HG03439 (cell line): ENCODE measurements at regions not wholly inside any gene's neighbourhood (a gene's known extent, or its start where the extent isn't known, plus 50 kb on each side); places are given as distances from the start of the nearest gene placed in this dataset.

Experiments used
- ATAC-seq: cut with Tn5 transposase; IDR thresholded peaks from one replicate; pipeline ENCODE4 v1.9.1; 2021; ENCODE audit warnings: mild to moderate bottlenecking, moderate library complexity; ENCODE audit not compliant: unreplicated experiment

DNA sequence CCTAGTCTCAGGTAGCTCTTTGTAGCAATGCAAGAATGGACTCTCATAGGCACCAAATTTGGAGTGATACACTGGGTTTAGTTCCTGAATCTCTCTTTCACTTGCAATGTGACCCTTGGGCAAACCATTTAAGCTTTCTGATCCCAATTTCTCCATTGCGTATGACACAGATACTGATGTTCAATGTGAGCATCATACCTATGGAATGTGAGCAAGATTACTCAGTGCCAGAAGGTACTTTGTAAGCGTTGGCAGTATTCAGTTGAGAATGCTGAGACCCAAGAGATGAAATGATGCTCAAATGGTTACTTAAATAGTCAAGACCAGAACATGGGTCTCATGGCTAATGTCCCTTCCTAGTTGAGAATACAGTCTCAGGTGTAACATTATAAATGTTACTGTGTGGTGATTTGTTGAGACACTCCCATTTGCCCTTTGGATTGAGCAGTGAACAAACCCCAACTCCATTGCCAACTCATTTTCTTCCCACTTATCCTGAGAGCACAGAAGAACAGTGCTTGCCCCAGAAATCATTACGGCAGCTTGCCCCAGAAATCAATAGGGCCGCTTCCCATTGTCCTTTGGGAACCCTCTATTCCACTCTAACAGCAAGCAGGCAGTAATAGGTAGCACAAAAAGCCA lies 134.1 kb downstream of the SOX9 start:
- no peak for ATAC-seq

DNA sequence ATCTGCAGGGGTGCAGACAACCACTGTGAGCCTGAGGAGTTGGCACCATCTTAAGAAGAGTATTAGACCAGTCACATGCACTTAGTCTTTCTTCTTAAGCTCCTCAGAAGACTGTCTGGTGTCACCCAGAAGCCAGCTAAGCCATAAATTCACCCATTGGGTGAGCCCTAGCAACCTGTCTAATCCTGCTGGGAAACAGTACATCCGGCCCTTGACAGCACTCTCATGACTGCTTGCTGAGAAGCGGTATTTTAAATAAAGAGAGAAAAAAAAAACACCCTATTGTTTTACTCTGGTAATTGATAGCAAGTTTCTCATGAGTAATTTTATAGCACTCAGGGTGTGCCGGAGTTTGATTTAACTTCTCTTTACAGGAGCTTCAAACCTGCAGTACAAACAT lies 134.7 kb downstream of the SOX9 start:
- no peak for ATAC-seq

DNA sequence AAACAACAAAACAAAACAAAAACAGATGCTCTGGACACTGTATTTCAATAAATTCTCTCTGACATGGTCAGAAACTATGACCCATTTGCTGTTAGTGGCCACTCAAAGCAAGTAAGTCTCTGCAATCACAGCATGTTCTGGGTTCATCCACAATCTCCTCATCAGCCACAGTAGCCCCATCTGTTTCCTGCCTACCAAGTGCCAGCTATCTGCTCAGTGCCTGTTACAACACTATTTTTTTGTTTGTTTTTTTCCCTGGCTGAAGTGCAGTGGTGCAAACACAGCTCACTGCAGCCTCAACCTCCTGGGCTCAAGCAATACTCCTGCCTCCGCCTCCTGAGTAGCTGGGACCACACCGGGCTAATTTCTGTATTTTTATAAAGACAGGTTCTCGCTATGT lies 137.9 kb downstream of the SOX9 start:
- no peak for ATAC-seq

DNA sequence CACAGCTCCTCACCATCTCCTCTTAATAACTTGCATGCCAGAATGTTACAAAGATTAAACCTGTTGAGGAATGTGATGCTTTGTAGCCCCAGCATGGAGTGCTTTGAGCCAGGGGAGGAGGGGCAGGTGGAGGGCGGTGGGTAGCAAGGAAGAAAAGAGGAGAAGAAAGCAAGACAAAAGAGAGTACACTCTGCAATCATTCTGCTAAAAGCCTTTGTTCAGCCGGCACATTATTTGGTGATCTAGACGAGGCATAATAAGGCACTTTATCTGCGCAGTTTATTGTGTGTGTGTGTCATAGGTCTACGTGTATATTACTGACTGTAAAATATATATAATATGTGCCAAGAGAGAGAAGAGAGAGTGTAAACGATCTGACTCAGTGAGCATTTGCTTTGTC lies 139.1 kb downstream of the SOX9 start:
- no peak for ATAC-seq

DNA sequence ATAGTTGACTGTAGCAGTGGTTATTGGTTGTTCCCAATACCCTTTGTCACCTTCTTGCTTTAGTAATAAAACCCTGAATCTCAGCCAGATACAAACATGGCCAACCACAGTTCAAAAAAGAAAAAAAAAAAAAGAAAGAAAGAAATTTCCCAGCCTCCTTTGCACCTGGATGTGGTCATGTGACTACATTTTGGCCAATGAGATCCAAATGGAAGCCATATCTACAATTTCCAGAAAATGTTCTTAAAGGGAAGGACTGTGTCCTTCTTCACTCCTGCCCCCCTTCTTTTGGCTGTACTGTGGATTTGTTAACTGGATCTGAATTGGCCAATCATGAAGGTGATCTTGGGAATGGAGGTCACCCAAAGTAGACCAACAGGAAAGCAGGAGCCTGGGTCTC lies 141.9 kb downstream of the SOX9 start:
- no peak for ATAC-seq

DNA sequence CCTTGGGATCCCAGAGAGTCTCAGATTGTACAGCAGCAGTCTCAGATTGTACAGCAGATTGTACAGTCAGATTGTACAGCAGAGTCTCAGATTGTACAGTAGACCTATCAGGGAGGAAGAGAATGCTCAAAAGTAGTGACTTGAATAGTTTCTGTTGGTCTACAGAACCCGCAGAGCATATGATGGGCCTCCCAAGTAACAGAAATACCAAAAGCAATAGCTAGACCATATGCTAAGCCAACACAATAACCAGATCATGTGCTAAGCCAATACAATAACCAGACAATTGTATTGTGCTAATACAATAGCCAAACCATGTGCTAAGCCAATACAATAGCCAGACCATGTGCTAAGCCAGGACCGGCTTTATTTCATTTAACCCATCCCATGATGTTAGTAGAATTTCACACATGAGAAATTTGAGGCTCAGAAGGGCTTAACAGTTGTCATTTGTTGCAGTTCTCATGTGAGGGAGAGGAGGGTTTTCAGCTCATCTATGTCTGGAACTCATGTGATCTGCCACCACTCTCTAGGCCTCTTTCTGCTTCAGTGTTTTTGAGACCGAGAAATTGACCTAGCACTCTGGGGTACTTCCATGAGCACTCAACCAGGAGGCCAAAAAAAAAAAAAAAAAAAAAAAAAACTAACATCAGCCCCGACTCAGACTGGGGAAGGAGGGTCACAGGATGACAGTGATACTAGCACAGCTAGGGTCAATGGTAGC lies 144.0 kb downstream of the SOX9 start:
- no peak for ATAC-seq

DNA sequence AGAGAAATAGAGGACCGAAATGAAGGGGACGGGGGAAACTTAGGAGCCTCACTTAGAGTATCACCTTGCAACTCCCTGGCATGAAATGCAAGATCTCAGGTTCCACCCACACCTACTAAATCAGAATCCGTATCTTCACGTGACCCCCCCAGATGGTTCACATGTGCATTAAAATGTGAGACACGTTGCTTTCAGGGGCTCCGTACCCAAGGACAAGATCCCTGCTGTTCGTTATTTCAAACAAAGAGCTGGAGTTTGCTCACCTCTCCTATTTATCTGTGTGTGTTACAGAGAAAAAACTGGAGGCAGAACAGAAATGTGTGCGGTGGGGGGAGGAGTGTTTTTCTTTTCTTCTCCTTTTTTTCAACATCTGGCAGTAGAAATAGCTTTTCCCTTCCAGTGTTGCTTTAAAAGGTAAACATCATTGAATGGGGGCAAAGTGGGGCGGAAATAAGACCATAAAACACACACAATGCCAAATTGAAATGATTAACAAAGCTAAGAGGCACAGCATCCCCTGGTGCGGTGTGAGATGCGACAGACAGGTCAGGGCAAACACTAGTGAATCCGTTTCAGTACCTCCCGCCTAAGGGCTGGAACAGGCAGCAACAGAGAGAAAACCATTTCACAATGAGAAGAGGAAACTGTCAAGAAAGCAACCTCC lies 145.4 kb downstream of the SOX9 start:
- no peak for ATAC-seq

DNA sequence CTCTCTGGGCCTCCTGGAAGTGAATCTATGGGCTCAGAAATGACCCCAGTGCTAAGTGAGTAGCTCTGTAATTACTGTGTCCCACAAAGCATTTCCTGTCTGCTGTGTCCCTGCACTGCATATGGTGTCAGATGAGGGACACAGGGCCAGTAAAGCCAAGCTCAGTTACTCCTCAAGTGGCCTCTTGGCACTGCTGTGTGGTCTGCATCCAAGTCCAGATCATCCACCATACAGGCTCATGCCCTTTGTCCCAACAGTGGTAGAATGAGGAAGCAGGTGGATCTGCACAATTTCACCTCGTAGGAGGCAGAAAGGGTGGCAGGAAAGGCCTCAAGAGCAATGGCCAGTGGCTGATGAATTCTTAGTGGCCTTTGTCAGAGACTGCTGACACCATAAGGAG lies 146.8 kb downstream of the SOX9 start:
- ATAC-seq, result no peak

DNA sequence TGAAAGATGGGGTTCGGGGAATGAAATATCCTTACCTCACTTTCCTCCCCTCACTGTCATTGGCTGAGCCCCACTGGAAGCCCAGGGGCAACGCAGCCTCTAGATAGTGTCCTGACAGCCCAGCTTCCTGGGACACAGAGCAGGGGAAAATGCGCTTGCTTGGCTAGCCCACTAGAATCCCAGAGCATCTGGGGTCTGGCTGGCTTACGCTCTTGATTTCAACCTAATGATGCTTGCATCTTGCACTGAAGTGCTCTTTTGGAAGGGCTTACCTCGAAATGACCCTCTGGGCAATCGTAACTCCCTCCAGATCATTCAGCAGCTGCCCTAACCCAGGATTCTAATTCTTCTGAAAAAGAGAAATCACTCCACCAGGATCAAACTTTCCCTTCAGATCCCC lies 147.6 kb downstream of the SOX9 start:
- no peak for ATAC-seq

DNA sequence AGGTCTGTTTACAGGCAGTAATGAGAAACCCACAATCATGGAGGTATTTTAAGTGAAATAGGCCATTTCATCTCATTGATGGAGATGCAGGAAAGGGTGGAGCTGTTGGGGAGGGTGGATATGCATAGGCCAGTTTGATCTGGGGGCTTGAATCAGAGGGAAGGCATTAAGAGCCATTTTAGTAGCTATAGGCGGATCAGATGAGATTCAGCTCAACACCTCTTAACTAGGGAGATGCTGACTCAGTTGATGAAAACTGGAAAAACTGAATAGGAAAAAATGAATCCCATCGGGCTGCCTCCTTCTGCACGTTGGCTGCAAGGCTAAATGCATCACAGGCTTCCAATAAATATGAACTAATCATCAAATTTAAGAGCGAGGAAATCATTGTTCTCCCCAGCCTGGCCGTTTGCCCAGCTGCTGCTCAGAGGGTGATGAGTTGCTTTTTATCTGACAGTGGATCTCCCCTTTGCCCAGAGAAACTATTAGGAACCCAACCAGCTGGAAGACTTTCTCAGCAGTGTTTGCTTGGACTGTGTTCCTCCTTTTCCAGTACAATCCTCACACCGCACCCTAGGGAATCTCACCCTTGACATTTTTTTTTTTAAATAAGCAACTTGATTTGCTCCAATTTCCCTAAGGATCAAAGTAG lies 149.6 kb downstream of the SOX9 start:
- no peak for ATAC-seq

DNA sequence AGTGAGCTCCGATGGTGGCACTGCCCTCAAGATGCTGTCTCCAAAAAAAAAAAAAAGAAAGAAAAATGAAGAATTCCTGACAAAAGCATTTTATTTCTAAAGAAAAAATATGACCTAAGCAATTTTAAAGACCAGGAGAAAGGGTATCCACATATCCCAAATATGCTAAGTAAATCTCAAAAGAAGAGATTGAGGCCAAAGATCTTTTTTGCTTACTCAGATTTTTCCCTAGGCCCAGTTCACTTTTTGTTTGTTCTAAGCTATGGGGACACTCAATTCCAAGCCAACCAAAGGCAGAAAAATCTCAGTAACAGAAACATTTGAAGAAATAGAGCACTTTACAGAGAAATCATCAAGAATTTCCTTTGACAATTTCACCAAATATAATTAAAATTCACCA lies 150.8 kb downstream of the SOX9 start:
- no peak for ATAC-seq

DNA sequence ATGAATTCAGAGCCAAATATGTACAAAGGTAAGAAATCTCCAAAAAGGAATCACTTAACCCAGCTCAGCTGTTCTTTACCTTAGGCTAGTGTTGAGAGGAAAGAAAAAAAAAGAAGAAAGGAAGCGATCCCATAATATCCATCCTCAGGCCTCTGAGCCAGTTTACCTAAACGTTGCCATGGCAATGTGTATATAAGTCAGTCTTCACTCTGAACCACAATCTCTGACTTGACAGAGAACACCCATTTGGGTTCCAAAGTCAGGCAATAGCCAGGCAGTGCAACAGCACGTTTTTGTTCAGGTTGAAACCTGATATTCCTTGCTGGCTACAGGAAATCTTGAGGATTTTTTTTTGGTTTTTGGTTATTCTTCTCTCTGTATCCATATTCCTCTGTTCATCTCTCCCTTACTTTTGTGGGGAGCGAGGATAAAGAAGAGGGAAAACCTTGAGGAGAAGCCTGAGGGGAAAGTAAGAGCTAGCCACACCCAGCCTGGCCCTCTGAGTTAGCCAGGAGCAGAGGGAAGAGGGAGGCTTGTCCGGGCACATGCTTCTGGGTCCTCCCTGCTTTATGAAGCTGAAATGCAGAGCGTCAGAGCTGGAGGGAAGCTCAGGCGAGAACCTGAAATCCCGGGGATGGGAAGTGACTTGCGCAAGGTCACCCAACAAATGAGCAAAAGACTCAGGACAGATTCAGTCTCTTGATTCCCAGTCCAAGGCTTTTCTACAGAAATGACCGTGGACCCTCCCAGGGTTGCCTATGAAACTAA lies 152.7 kb downstream of the SOX9 start:
- ATAC-seq, result no peak

DNA sequence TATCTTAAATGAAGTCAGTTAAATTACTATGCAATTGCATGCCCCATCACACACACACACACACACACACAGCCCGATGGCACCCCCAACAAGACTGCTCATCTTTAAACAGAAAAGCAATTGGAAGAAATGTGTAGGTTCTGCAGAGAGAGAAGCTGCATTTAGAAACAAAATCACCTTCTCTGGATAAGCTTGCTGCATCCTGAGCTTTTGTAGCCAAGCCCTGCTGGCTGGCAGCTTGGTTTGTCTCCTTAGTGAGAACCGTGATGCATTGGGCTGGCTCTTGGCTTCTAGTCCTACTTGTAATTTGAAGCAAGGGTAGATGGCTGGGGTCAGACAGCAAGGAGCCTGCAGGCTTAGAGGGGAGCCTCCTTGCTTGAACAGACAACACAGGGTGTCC lies 153.8 kb downstream of the SOX9 start:
- no peak for ATAC-seq

DNA sequence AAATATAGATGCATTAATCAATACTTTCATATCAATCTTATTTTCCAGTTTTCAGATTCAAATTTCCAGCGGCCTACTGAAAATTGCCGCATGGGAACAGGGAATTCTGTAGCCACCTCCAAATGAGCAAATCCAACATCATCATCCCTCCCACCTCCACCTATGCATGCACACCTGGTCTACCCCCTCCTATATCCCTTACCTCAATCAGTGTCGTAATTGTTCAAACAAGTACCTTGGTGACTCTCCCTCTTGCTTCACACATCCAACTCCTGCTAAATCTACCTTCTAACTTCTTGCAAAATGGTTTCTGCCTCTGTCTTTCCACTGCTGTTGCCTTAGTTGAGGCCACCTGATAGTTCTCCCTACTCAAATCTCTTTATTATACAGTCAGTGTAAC lies 160.1 kb downstream of the SOX9 start:
- no peak for ATAC-seq

DNA sequence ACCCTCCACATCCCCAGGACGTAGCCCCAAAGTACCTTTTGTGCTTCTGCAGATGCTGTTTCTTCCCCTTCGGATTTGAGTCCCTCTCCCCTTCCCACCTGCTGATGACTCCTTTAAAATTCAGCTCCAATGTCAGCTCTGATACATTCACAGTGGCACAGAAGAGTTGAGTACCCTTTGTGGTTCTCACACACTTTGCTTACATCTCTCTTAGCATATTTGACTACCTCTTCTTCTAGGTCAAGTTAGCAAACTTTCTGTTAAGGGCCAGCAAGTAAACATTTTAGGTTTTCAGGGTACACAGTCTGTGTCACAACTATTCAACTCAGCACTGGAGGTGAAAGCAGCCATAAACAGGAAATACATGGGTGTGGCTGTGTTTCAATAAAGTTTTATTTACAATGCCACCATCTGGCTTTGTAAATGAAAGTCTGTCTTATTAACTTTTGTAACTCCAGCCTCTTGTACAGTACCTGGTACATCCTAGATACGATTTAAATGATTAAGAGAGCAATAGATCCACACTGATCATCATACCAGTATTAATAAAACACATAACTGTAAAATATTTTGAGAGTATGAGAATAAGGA lies 161.7 kb downstream of the SOX9 start:
- ATAC-seq, result no peak

DNA sequence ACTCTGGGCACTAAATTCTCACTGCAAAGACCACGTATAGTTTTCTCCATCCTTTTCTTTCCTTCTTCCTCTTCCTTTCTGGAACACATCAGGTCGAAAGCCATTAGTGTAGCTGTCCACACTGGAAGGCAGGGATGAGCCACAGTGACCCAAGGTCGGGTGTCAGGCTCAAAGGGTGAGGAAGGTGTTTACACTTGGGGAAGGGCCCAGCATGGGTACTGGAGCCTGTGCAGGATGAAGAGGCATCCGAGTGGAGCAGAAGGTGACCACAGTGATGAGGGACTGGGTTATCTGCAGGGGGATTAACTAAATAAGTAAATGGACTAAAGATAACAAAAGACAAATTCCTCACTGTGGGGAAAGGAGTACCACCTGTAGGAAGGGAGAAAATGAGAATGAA lies 164.0 kb downstream of the SOX9 start:
- ATAC-seq, result no peak

DNA sequence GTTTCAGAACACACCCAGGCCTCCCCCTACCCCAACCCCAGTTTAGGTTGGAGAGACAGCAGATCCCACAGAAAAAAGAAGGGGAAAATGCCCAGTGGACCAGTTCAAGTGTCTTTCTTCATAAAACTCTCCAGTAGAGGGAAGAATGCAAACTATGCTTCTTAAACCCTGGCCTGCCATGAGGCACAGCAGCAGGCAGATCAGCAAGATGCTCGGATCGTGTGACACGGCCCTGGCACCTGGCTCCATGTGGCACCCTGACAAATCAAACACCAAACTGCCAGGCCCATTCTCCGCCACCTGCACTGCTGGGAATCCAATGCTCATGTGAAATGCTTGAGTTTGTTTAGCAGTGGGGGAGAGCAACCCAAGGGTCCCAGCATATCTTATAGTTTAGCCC lies 166.8 kb downstream of the SOX9 start:
- no peak for ATAC-seq

DNA sequence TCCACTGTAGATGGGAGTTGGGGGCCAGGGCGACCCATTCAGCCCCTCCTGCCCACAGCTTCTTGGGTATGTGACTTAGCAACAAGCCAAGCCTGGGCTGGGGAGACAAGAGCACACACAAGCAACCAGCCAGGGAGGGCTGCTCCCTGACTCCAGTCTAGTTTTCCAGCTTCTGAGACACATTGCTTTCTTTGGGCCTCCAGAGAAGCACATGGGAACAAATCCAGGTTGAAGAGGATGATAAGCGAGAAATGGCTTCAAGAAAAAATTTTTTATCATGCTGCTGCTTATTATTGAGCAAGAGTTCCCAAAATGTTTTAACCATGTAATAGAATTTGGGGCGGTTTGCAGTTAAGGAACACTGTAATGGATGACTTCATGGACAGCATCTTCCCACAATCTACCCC lies 173.7 kb downstream of the SOX9 start:
- ATAC-seq, result no peak

DNA sequence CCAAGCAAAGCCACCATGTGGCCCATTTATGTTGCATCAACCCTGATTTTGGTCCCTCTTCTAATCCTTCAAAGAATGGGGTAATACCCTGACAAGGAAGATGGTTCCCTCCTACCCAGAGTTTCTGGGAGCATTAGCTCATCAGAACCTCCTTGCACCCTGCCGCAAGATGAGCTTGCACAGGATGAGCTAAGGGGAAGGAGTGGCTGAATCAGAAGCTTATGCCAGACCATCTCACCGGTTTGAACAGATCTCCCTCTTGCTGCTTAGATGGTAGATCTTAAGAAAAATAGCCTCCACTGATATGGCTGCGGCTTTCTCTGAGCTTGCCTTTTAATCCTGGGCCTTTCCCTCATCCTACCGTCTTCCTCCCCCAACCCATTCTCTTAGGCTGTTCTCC lies 175.1 kb downstream of the SOX9 start:
- ATAC-seq, result no peak

DNA sequence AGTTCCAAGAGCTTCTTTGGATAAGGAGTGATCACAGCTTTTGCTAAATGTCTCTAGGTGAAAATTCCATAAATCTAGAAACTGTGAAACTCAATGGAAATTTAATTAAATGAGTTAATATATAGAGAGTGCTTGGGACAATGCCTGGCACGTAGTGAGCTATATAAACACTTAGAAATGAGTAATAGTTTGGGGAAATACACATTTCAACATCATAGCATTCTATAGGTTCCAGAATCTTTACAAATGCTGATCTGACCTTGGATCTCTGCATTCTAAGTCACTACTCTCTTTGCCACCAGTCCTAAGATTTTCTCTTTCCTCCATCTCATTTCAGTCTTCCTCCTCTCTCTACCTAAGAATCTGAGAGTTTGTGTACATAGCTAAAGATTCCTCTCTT lies 175.6 kb downstream of the SOX9 start:
- no peak for ATAC-seq
